ENCODE measurements at regions not wholly inside any gene's neighbourhood (a gene's known extent, or its start where the extent isn't known, plus 50 kb on each side); places are given as distances from the start of the nearest gene placed in this dataset.
A peak's percentile ranks its signal among the peaks of the same experiment; 100 is the strongest.

DNA sequence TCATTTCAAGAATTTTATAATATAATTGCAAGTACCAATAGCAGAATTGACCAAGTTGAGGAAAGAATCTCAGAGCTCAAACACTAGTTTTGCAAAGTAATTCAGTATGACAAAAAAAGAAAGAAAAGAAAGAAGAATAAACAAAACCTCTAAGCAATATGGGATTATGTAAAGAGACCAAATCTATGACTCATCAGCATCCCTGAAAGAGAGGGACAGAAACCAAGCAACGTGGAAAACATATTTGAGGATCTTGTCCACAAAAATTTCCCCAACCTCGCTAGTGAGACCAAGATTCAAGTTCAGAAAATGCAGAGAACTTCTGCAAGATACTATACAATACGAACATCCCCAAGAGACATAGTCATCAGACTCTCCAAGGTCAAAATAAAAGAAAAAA lies 203.7 kb upstream of the DDI1 start:
- no peak for FAIRE-seq
- H3K9me3 ChIP-seq = no peaks in the 10 kb centered on the region
- intact Hi-C loops (cut with DNase I) = no loop called here
- H3K27me3 ChIP-seq = no peaks in the 10 kb centered on the region
- TF ChIP-seq, protein P1, sequence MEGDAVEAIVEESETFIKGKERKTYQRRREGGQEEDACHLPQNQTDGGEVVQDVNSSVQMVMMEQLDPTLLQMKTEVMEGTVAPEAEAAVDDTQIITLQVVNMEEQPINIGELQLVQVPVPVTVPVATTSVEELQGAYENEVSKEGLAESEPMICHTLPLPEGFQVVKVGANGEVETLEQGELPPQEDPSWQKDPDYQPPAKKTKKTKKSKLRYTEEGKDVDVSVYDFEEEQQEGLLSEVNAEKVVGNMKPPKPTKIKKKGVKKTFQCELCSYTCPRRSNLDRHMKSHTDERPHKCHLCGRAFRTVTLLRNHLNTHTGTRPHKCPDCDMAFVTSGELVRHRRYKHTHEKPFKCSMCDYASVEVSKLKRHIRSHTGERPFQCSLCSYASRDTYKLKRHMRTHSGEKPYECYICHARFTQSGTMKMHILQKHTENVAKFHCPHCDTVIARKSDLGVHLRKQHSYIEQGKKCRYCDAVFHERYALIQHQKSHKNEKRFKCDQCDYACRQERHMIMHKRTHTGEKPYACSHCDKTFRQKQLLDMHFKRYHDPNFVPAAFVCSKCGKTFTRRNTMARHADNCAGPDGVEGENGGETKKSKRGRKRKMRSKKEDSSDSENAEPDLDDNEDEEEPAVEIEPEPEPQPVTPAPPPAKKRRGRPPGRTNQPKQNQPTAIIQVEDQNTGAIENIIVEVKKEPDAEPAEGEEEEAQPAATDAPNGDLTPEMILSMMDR (IDR thresholded peaks at IDR 0.05) = no peak
- no peak overlapping the region for H3K27ac ChIP-seq
- H3K4me3 ChIP-seq = no peak overlapping the region
- WGBS, 2 donors = 80 to 89% methylated on average over 3 of the region's 3 CpGs
- no peaks in the 10 kb centered on the region for H3K36me3 ChIP-seq
- H3K4me1 ChIP-seq = peaks cover 0 to 3% (median 0%) of the 10 kb centered on the region in 3 donors
- DNase-seq = no peak
- ATAC-seq = no peak

DNA sequence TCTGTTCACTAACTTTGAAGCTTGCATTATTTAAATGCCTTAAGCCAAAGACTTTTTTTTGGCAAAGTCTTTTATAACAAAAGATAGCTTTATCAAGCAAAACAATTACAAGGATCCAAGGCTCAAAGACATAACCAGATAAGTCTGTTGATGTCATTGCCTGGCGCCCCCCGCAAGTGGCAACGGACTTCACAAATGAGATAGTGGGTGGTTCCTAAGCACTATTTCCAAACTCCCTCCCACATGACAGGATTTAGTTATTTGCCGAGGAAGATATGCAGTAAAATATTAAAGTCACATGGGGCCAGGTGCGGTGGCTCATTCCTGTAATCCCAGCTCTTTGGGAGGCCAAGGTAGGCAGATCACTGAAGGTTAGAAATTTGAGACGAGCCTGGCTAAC lies 194.2 kb upstream of the DDI1 start:
- TF ChIP-seq, protein P1 (IDR thresholded peaks at IDR 0.05) = no peak

DNA sequence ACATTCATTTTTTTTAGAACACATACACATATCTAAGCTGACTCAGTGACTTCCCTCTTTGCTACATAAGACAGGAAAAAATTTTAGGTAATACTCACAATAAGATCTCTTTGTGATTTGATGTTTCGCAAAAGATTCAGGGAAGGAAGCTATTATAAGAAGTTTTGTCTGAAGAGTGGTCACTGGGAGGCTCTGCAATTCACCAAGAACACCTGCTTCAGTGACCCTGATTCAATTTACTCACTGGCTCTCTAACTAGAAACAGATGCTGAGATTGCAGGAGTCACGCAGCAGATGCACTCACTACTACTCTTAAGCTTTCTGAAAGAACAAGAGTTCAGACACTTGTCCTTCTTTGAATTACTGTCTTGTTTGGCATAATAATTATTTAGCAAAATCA lies 193.6 kb upstream of the DDI1 start:
- peaks cover 0 to 5% (median 0%) of the 10 kb centered on the region in 3 donors for H3K4me1 ChIP-seq
- no peaks in the 10 kb centered on the region for H3K9me3 ChIP-seq
- DNase-seq (no peak), ATAC-seq (peak in 1 of 4 donors; percentile 45), FAIRE-seq (no peak)
- H3K27me3 ChIP-seq = no peaks in the 10 kb centered on the region
- H3K27ac ChIP-seq = no peak overlapping the region
- no peak overlapping the region for H3K4me3 ChIP-seq
- intact Hi-C loops (cut with DNase I) = no loop called here
- TF ChIP-seq, protein P1 (IDR thresholded peaks at IDR 0.05) = no peak
- WGBS, 2 donors = 63% methylated on average over 2 of the region's 2 CpGs
- H3K36me3 ChIP-seq = no peaks in the 10 kb centered on the region

More for the DNA sequence above, 194.2 kb upstream of the DDI1 start:
- Histone ChIP-seq H3K36me3 (no peaks in the 10 kb centered on the region), H3K27me3 (no peaks in the 10 kb centered on the region), H3K27ac (no peak overlapping the region), H3K4me1 (peaks cover 0 to 5% (median 0%) of the 10 kb centered on the region in 3 donors), H3K9me3 (no peaks in the 10 kb centered on the region), H3K4me3 (no peak overlapping the region)
- 39 to 45% methylated on average over 6 of the region's 6 CpGs for WGBS, 2 donors
- DNase-seq (no peak), FAIRE-seq (no peak), ATAC-seq (no peak)
- intact Hi-C loops (cut with DNase I) = no loop called here

DNA sequence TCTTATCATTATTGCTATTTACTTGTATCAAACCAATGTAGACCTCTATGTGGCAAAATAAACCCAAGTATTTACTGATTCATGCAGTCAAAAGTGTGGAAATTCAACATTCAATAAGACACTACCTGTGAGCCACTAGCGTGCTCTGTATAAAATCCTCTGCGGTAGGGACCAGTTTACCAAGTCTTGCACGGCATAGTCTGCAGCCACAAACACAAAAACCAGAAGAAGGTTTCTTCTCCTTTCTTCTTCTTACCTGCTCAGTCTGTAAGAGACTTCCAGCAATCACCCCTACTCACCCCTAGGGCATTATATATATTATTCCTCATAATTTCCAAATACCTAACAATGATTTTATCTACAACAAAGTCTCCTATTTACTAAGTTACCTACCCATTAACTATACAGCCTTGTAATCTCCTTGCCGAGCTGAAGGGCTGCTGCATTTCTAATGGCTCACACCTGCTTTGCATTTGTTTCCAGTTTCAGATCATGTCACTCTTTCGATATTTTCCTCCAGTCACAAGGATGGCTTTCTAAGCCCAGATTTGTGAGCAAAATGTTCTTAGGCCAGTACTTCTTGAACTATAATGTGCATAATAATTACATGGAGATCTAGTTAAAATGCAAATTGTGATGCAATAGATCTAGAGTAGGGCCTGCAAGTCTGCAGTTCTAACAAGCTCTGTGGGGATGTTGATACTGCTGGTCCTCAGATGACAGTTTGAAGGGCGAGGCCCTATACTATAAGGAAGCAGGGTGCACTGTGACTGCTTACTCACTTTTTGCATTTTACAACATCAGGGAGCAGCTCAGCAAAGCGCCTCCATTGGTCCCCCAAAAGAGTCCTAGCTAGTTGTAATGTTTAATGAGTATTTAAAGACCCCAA lies 191.9 kb upstream of the DDI1 start:
- intact Hi-C loops (cut with DNase I) = no loop called here
- Histone ChIP-seq H3K27me3 (no peaks in the 10 kb centered on the region), H3K4me1 (peaks cover 0 to 5% (median 0%) of the 10 kb centered on the region in 3 donors), H3K27ac (peak overlapping the region in 2 of 4 donors; percentile 2 to 25), H3K9me3 (no peaks in the 10 kb centered on the region), H3K4me3 (no peak overlapping the region), H3K36me3 (no peaks in the 10 kb centered on the region)
- DNase-seq (no peak), ATAC-seq (peak in 1 of 4 donors; percentile 27), FAIRE-seq (no peak)
- TF ChIP-seq, protein P1 (IDR thresholded peaks at IDR 0.05) = no peak
- 75 to 80% methylated on average over 7 of the region's 7 CpGs for WGBS, 2 donors

DNA sequence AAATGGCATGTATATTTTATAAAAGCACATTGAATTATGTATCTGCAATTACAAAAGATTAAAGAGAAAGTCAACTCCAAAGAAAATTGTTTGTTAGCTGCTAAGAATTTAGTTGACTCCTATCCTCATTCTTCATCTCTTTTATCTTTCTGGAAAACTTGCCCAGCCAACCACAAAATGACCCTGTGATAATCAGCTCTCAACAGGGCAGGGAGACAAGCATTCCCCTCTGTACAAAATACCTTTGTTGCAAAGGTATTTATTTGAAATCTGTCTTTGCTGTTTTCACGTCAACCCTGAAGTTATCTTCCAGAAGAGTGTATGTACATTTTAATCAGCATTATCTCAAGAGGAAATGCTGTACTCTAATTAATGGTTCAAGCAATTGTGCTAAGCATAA lies 191.1 kb upstream of the DDI1 start:
- intact Hi-C loops (cut with DNase I) = no loop called here
- TF ChIP-seq, protein P1 (IDR thresholded peaks at IDR 0.05) = no peak

More for the DNA sequence above, 191.1 kb upstream of the DDI1 start:
- WGBS, 2 donors = 32 to 34% methylated on average over 1 of the region's 1 CpG
- Histone ChIP-seq H3K36me3 (no peaks in the 10 kb centered on the region), H3K27me3 (no peaks in the 10 kb centered on the region), H3K4me3 (no peak overlapping the region), H3K27ac (peak overlapping the region in 1 of 4 donors; percentile 17), H3K9me3 (no peaks in the 10 kb centered on the region), H3K4me1 (peaks cover 3 to 9% (median 6%) of the 10 kb centered on the region in 3 donors)
- ATAC-seq (peak in 2 of 4 donors; percentile 34 to 74), DNase-seq (no peak), FAIRE-seq (no peak)

Data from pancreas (tissue), 10 donors.